MM.1S (cell line): ENCODE measurements at regions not wholly inside any gene's neighbourhood (a gene's known extent, or its start where the extent isn't known, plus 50 kb on each side); places are given as distances from the start of the nearest gene placed in this dataset.

Source experiments
- DNase-seq: peaks from one replicate; pipeline ENCODE4 v3.0.0-alpha.2; 2015
- H2AFZ ChIP-seq: fragments of 300-600 bp; sonication (generic); 2 replicates; pipeline ENCODE4 v1.6.0; 2016; ENCODE audit warnings: antibody characterized with exemption, low read length
- H3F3A ChIP-seq: fragments of 300-600 bp; sonication (generic); 2 replicates; pipeline ENCODE4 v1.6.1; 2016; ENCODE audit warnings: mild to moderate bottlenecking, antibody characterized with exemption, low read length, moderate library complexity, mixed read lengths; ENCODE audit not compliant: insufficient read depth
- H3K27ac ChIP-seq: fragments of 300-600 bp; sonication (generic); 2 replicates; pipeline ENCODE4 v1.5.1; 2016; ENCODE audit warnings: mild to moderate bottlenecking, low read length
- H3K27me3 ChIP-seq: fragments of 300-600 bp; sonication (generic); replicated peaks from 2 replicates; pipeline ENCODE4 v1.6.0; 2016; ENCODE audit warnings: low read length; ENCODE audit not compliant: insufficient read depth
- H3K36me3 ChIP-seq: fragments of 300-600 bp; sonication (generic); replicated peaks from 2 replicates; pipeline ENCODE4 v1.6.1; 2016; ENCODE audit warnings: mild to moderate bottlenecking, low read length, mixed read lengths; ENCODE audit not compliant: insufficient read depth
- H3K4me1 ChIP-seq: fragments of 300-600 bp; sonication (generic); 2 replicates; pipeline ENCODE4 v1.6.1; 2016; ENCODE audit warnings: low read length, mixed read lengths
- H3K4me2 ChIP-seq: fragments of 300-600 bp; sonication (generic); 2 replicates; pipeline ENCODE4 v1.6.0; 2016; ENCODE audit warnings: low read depth, low read length
- H3K4me3 ChIP-seq: fragments of 300-600 bp; sonication (generic); 2 replicates; pipeline ENCODE4 v1.5.1; 2016; ENCODE audit warnings: low read length, mixed read lengths
- H3K79me2 ChIP-seq: fragments of 300-600 bp; sonication (generic); 2 replicates; pipeline ENCODE4 v1.6.1; 2016; ENCODE audit warnings: mixed run types, low read length, mixed read lengths
- H3K9ac ChIP-seq: fragments of 300-600 bp; sonication (generic); 2 replicates; pipeline ENCODE4 v1.6.1; 2016; ENCODE audit warnings: low read length, mixed read lengths
- H3K9me2 ChIP-seq: fragments of 300-600 bp; sonication (generic); replicated peaks from 2 replicates; pipeline ENCODE4 v1.6.1; 2016; ENCODE audit warnings: mild to moderate bottlenecking, low read length, mixed read lengths; ENCODE audit not compliant: insufficient read depth
- H3K9me3 ChIP-seq: fragments of 300-600 bp; sonication (generic); replicated peaks from 2 replicates; pipeline ENCODE4 v1.6.1; 2016; ENCODE audit warnings: mild to moderate bottlenecking, low read length, mixed read lengths; ENCODE audit not compliant: insufficient read depth
- H4K20me1 ChIP-seq: fragments of 300-600 bp; sonication (generic); 2 replicates; pipeline ENCODE4 v1.6.1; 2016; ENCODE audit warnings: mild to moderate bottlenecking, low read length, moderate library complexity, mixed read lengths; ENCODE audit not compliant: insufficient read depth
- EZH2 ChIP-seq: fragments of 300-600 bp; sonication (generic); optimal IDR thresholded peaks from 2 replicates; pipeline ENCODE3; 2017; ENCODE audit warnings: low read depth, mild to moderate bottlenecking, antibody characterized with exemption, low read length, mixed read lengths
- EZH2phosphoT487 ChIP-seq: fragments of 300-600 bp; sonication (generic); IDR thresholded peaks from 2 replicates; pipeline ENCODE4 v1.6.1; 2018; ENCODE audit warnings: antibody characterized with exemption, low read length
- TF ChIP-seq, protein P1 (sequence below): fragments of 300-600 bp; sonication (generic); IDR thresholded peaks from 2 replicates; pipeline ENCODE4 v1.5.1; 2016; ENCODE audit warnings: antibody characterized with exemption, low read length, mixed read lengths

- H3K79me2 ChIP-seq, result no peaks in the 10 kb centered on the region
Observed at GRCh38 chr3:110932567-110932966, 139.0 kb upstream of the NECTIN3 start.

GRCh38 chr3:110933821-110934426, 137.7 kb upstream of the NECTIN3 start:
- no peak overlapping the region for H3K4me2 ChIP-seq
- H3K4me3 ChIP-seq, result no peak overlapping the region
- H2AFZ ChIP-seq, result no peak overlapping the region
- H3K27me3 ChIP-seq, result no peaks in the 10 kb centered on the region
- no peaks in the 10 kb centered on the region for H3K9me2 ChIP-seq
- no peaks in the 10 kb centered on the region for H3K9me3 ChIP-seq
- TF ChIP-seq EZH2phosphoT487 (no peak), EZH2 (no peak)
- TF ChIP-seq, protein P1, sequence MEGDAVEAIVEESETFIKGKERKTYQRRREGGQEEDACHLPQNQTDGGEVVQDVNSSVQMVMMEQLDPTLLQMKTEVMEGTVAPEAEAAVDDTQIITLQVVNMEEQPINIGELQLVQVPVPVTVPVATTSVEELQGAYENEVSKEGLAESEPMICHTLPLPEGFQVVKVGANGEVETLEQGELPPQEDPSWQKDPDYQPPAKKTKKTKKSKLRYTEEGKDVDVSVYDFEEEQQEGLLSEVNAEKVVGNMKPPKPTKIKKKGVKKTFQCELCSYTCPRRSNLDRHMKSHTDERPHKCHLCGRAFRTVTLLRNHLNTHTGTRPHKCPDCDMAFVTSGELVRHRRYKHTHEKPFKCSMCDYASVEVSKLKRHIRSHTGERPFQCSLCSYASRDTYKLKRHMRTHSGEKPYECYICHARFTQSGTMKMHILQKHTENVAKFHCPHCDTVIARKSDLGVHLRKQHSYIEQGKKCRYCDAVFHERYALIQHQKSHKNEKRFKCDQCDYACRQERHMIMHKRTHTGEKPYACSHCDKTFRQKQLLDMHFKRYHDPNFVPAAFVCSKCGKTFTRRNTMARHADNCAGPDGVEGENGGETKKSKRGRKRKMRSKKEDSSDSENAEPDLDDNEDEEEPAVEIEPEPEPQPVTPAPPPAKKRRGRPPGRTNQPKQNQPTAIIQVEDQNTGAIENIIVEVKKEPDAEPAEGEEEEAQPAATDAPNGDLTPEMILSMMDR, result no peak
- H3K4me1 ChIP-seq, result no peaks in the 10 kb centered on the region
- H4K20me1 ChIP-seq, result no peaks in the 10 kb centered on the region
- no peak overlapping the region for H3K27ac ChIP-seq
- H3K79me2 ChIP-seq, result no peaks in the 10 kb centered on the region
- DNase-seq, result no peak
- H3K36me3 ChIP-seq, result no peaks in the 10 kb centered on the region
- no peak overlapping the region for H3K9ac ChIP-seq
- H3F3A ChIP-seq, result no peaks in the 10 kb centered on the region

More at GRCh38 chr3:110932567-110932966, 139.0 kb upstream of the NECTIN3 start:
- no peaks in the 10 kb centered on the region for H3K4me1 ChIP-seq
- H3K4me3 ChIP-seq, result no peak overlapping the region
- no peak for DNase-seq
- no peak overlapping the region for H2AFZ ChIP-seq
- H3K9me3 ChIP-seq, result no peaks in the 10 kb centered on the region
- TF ChIP-seq, protein P1, result no peak
- TF ChIP-seq EZH2 (no peak), EZH2phosphoT487 (no peak)
- H3K9ac ChIP-seq, result no peak overlapping the region
- no peak overlapping the region for H3K27ac ChIP-seq
- no peaks in the 10 kb centered on the region for H3K36me3 ChIP-seq
- H3K27me3 ChIP-seq, result no peaks in the 10 kb centered on the region
- H3F3A ChIP-seq, result no peaks in the 10 kb centered on the region
- no peaks in the 10 kb centered on the region for H4K20me1 ChIP-seq
- H3K4me2 ChIP-seq, result no peak overlapping the region
- no peaks in the 10 kb centered on the region for H3K9me2 ChIP-seq

GRCh38 chr3:110938629-110939028, 133.0 kb upstream of the NECTIN3 start:
- DNase-seq, result no peak
- TF ChIP-seq EZH2, result no peak
- TF ChIP-seq, protein P1, result no peak
- TF ChIP-seq EZH2phosphoT487, result no peak

More at GRCh38 chr3:110938629-110939028, 133.0 kb upstream of the NECTIN3 start:
- no peak overlapping the region for H3K9ac ChIP-seq
- no peaks in the 10 kb centered on the region for H3K36me3 ChIP-seq
- no peak overlapping the region for H3K27ac ChIP-seq
- H3K9me2 ChIP-seq, result no peaks in the 10 kb centered on the region
- no peaks in the 10 kb centered on the region for H4K20me1 ChIP-seq
- no peak overlapping the region for H2AFZ ChIP-seq
- no peaks in the 10 kb centered on the region for H3K4me1 ChIP-seq
- H3K4me3 ChIP-seq, result no peak overlapping the region
- no peaks in the 10 kb centered on the region for H3K27me3 ChIP-seq
- no peak overlapping the region for H3K4me2 ChIP-seq
- H3K79me2 ChIP-seq, result no peaks in the 10 kb centered on the region
- no peaks in the 10 kb centered on the region for H3F3A ChIP-seq
- no peaks in the 10 kb centered on the region for H3K9me3 ChIP-seq
